HCT116 (cell line): ENCODE measurements at regions not wholly inside any gene's neighbourhood (a gene's known extent, or its start where the extent isn't known, plus 50 kb on each side); places are given as distances from the start of the nearest gene placed in this dataset.

Experiments used
- ATAC-seq: fragments of 200-7000 bp; cut with Tn5 transposase; 2 replicates; pipeline ENCODE4 v1.9.1; 2020; ENCODE audit warnings: mild to moderate bottlenecking, moderate library complexity
- BruUV-seq: library from RNA; stranded (reverse); fragments of 400-500 nt; replicated peaks from 2 replicates; lab custom pipeline; 2021; lab: Mats Ljungman, UMichigan
- CTCF ChIA-PET: fragments of 300-600 bp; sonication (Branson Sonifier 250); formaldehyde crosslinking; loops from one replicate; lab custom pipeline; 2021; ENCODE audit warnings: antibody characterized with exemption; lab: Charles Lee
- POLR2A ChIA-PET: fragments of 300-600, 350-600 bp; sonication (Branson Sonifier 250); formaldehyde crosslinking; loops from one replicate; lab custom pipeline; 2021; ENCODE audit warnings: antibody characterized with exemption; lab: Charles Lee
- RAD21 ChIA-PET, 2 experiments: fragments of 300-600 bp; sonication (Branson Sonifier 250); formaldehyde crosslinking; loops; one replicate each; lab custom pipeline; 2023; ENCODE audit warnings: low total read pairs in 2 of 2; ENCODE audit not compliant: uncharacterized antibody in 2 of 2, unreplicated experiment in 2 of 2, low non-redundant PET in 1 of 2; lab: Charles Lee
- DNase-seq: peaks from one replicate; pipeline ENCODE4 v3.0.0-alpha.2; 2010; ENCODE audit warnings: low read depth, low spot score
- H2AFZ ChIP-seq: fragments of 200-600 bp; shearing (Covaris generic), sonication (generic); 2 replicates; pipeline ENCODE4 v1.6.1; 2017; ENCODE audit warnings: low read depth, mixed run types, mixed read lengths, antibody characterized with exemption, low read length; ENCODE audit not compliant: poor library complexity, severe bottlenecking
- H3K27ac ChIP-seq: 2 replicates; pipeline ENCODE4 v1.5.1; 2012; ENCODE audit warnings: low read depth, low read length
- H3K27me3 ChIP-seq: fragments of 200-600 bp; sonication (generic); 2 replicates; pipeline ENCODE4 v1.6.1; 2016; ENCODE audit warnings: mixed run types, low read length, mixed read lengths; ENCODE audit not compliant: insufficient read depth
- H3K36me3 ChIP-seq, 2 experiments: fragments of 200-500 bp in 1 of 2; fragments of 200-600 bp in 1 of 2; sonication (Bioruptor generic) in 1 of 2; sonication (generic) in 1 of 2; 2 replicates each; pipeline versions ENCODE4 v1.5.1 to v1.6.1; 2014 to 2016; ENCODE audit warnings: low read length in 2 of 2, inconsistent platforms in 1 of 2, mixed read lengths in 1 of 2, mixed run types in 1 of 2; ENCODE audit not compliant: insufficient read depth in 2 of 2, control insufficient read depth in 1 of 2
- H3K4me1 ChIP-seq, 2 experiments: fragments of 200-600 bp in 1 of 2; sonication (generic) in 1 of 2; 2 replicates each; pipeline versions ENCODE4 v1.5.1 to v1.6.1; 2012 to 2017; ENCODE audit warnings: low read length in 2 of 2, inconsistent platforms in 1 of 2, mild to moderate bottlenecking in 1 of 2, mixed read lengths in 1 of 2, mixed run types in 1 of 2, moderate library complexity in 1 of 2; ENCODE audit not compliant: insufficient read depth in 2 of 2, control insufficient read depth in 1 of 2
- H3K4me2 ChIP-seq: fragments of 200-600 bp; sonication (generic); 2 replicates; pipeline ENCODE4 v1.6.1; 2017; ENCODE audit warnings: mixed run types, low read length, mixed read lengths
- H3K4me3 ChIP-seq, 2 experiments: fragments of 200-600 bp in 1 of 2; sonication (generic) in 1 of 2; replicated peaks in 1 of 2; 2 replicates each; pipeline ENCODE4 v1.5.1; 2011 to 2016; ENCODE audit warnings: low read length in 2 of 2, control low read depth in 1 of 2, low read depth in 1 of 2, mild to moderate bottlenecking in 1 of 2, mixed read lengths in 1 of 2, mixed run types in 1 of 2
- H3K79me2 ChIP-seq: fragments of 200-600 bp; sonication (generic); 2 replicates; pipeline ENCODE4 v1.6.1; 2017; ENCODE audit warnings: mild to moderate bottlenecking, mixed run types, low read length, moderate library complexity, mixed read lengths; ENCODE audit not compliant: insufficient read depth
- H3K9ac ChIP-seq: fragments of 200-600 bp; sonication (generic); 2 replicates; pipeline ENCODE4 v1.6.1; 2016; ENCODE audit warnings: low read length, mixed read lengths
- H3K9me2 ChIP-seq: fragments of 200-600 bp; sonication (generic), shearing (Covaris generic); 2 replicates; pipeline ENCODE4 v1.6.1; 2017; ENCODE audit warnings: mixed run types, mild to moderate bottlenecking, moderate library complexity; ENCODE audit not compliant: insufficient read depth
- H3K9me3 ChIP-seq, 2 experiments: fragments of 200-500 bp in 1 of 2; fragments of 200-600 bp in 1 of 2; sonication (Bioruptor generic) in 1 of 2; sonication (generic) in 1 of 2; 2 replicates each; pipeline ENCODE4 v1.6.1; 2014 to 2017; ENCODE audit warnings: low read length in 2 of 2, mixed read lengths in 2 of 2, inconsistent platforms in 1 of 2, low read depth in 1 of 2, mild to moderate bottlenecking in 1 of 2, mixed run types in 1 of 2, moderate library complexity in 1 of 2; ENCODE audit not compliant: control insufficient read depth in 1 of 2, insufficient read depth in 1 of 2
- H4K20me1 ChIP-seq: fragments of 200-600 bp; sonication (generic), shearing (Covaris generic); 2 replicates; pipeline ENCODE4 v1.6.1; 2017; ENCODE audit warnings: mixed run types, mild to moderate bottlenecking, moderate library complexity; ENCODE audit not compliant: insufficient read depth
- ATF3 ChIP-seq: IDR thresholded peaks from 2 replicates; pipeline ENCODE4 v1.6.1; 2012
- FOSL1 ChIP-seq: IDR thresholded peaks from 2 replicates; pipeline ENCODE4 v1.6.1; 2012; ENCODE audit warnings: low read depth
- POLR2A ChIP-seq: IDR thresholded peaks from 2 replicates; pipeline ENCODE4 v1.7.0; 2011; ENCODE audit warnings: borderline replicate concordance; ENCODE audit not compliant: insufficient read depth, insufficient read length; ENCODE audit errors: extremely low read depth
- RAD21 ChIP-seq: IDR thresholded peaks from 2 replicates; pipeline ENCODE4 v1.6.1; 2012; ENCODE audit warnings: low read depth, mild to moderate bottlenecking
- REST ChIP-seq: IDR thresholded peaks from 2 replicates; pipeline ENCODE4 v1.6.1; 2012; ENCODE audit warnings: low read depth
- SIN3A ChIP-seq: IDR thresholded peaks from 2 replicates; pipeline ENCODE4 v1.6.1; 2012; ENCODE audit warnings: low read depth
- TCF7L2 ChIP-seq: IDR thresholded peaks from 2 replicates; pipeline ENCODE4 v1.7.0; 2011; ENCODE audit warnings: borderline replicate concordance, inconsistent platforms; ENCODE audit not compliant: insufficient read depth, insufficient read length; ENCODE audit errors: extremely low read depth
- YY1 ChIP-seq: IDR thresholded peaks from 2 replicates; pipeline ENCODE4 v1.6.1; 2011; ENCODE audit warnings: low read length, low read depth, moderate library complexity, mild to moderate bottlenecking; ENCODE audit not compliant: insufficient replicate concordance; ENCODE audit errors: extremely low read depth
- ZBTB33 ChIP-seq: IDR thresholded peaks from 2 replicates; pipeline ENCODE4 v1.6.1; 2011; ENCODE audit warnings: mild to moderate bottlenecking, low read length, moderate library complexity; ENCODE audit not compliant: insufficient replicate concordance; ENCODE audit errors: extremely low read depth
- ZNF274 ChIP-seq: fragments of 200-500 bp; sonication (Bioruptor generic); IDR thresholded peaks from 2 replicates; pipeline ENCODE4 v1.6.1; 2014; ENCODE audit warnings: mild to moderate bottlenecking, low read depth, low read length, inconsistent platforms
- intact Hi-C: fragments of 100-400 bp; cut with micrococcal nuclease; formaldehyde crosslinking; loops from 2 replicates; pipeline ENCODE4 v1.10.0; 2022

GRCh38 chr21:35107520-35107919 is 58.4 kb upstream of the RUNX1 start:
- no peak for TF ChIP-seq SIN3A
- TF ChIP-seq ZBTB33, result no peak
- no peak for TF ChIP-seq FOSL1
- TF ChIP-seq ATF3, result no peak
- TF ChIP-seq POLR2A, result no peak
- intact Hi-C loops, result no loop called here

GRCh38 chr21:35106246-35106835 is 57.2 kb upstream of the RUNX1 start:
- ChIA-PET CTCF (no interaction called here), RAD21 (no interaction called here), POLR2A (no interaction called here)
- Histone ChIP-seq H3K4me3 (no peak overlapping the region), H3K27me3 (no peaks in the 10 kb centered on the region), H2AFZ (no peak overlapping the region), H4K20me1 (no peaks in the 10 kb centered on the region), H3K9me3 (no peaks in the 10 kb centered on the region), H3K79me2 (no peaks in the 10 kb centered on the region), H3K4me1 (peaks cover under 1 to 2% of the 10 kb centered on the region in 2 experiments; a peak in 2 of 4 replicates), H3K36me3 (no peaks in the 10 kb centered on the region), H3K9me2 (no peaks in the 10 kb centered on the region), H3K27ac (no peak overlapping the region), H3K9ac (no peak overlapping the region), H3K4me2 (no peak overlapping the region)
- intact Hi-C loops, result no loop called here
- ATAC-seq, result no peak
- no peak for DNase-seq
- BruUV-seq, result no TSS peak
- TF ChIP-seq FOSL1, result no peak
- TF ChIP-seq ZNF274, result no peak
- no peak for TF ChIP-seq TCF7L2
- no peak for TF ChIP-seq ZBTB33
- TF ChIP-seq POLR2A, result no peak
- TF ChIP-seq YY1, result no peak
- no peak for TF ChIP-seq RAD21
- no peak for TF ChIP-seq REST

More at GRCh38 chr21:35107520-35107919, 58.4 kb upstream of the RUNX1 start:
- no TSS peak for BruUV-seq
- DNase-seq (no peak), ATAC-seq (no peak)
- ChIA-PET RAD21 (no interaction called here), CTCF (no interaction called here), POLR2A (no interaction called here)
- Histone ChIP-seq H3K9ac (no peak overlapping the region), H3K9me2 (no peaks in the 10 kb centered on the region), H3K4me2 (no peak overlapping the region), H3K4me3 (no peak overlapping the region), H2AFZ (no peak overlapping the region), H3K27ac (no peak overlapping the region), H3K4me1 (peaks cover 4 to 10% of the 10 kb centered on the region in 2 experiments; a peak in 2 of 4 replicates), H3K9me3 (no peaks in the 10 kb centered on the region), H4K20me1 (no peaks in the 10 kb centered on the region), H3K36me3 (no peaks in the 10 kb centered on the region), H3K27me3 (no peaks in the 10 kb centered on the region), H3K79me2 (no peaks in the 10 kb centered on the region)
